Neural progenitor cell (in vitro differentiated cells): ENCODE measurements at regions not wholly inside any gene's neighbourhood (a gene's known extent, or its start where the extent isn't known, plus 50 kb on each side); places are given as distances from the start of the nearest gene placed in this dataset.

ENCODE experiments used
- DNase-seq: peaks from one replicate; pipeline ENCODE4 v3.0.0-alpha.2; 2016; ENCODE audit warnings: low spot score
- H2AFZ ChIP-seq: fragments of 200-600 bp; sonication (generic); replicated peaks from 2 replicates; pipeline ENCODE4 v1.6.1; 2016; ENCODE audit warnings: antibody characterized with exemption
- H3F3A ChIP-seq: fragments of 200-600 bp; sonication (generic); 2 replicates; pipeline ENCODE4 v1.6.1; 2016; ENCODE audit warnings: antibody characterized with exemption, low read depth
- H3K27ac ChIP-seq: fragments of 200-600 bp; sonication (generic); 2 replicates; pipeline ENCODE4 v1.5.1; 2016; ENCODE audit warnings: mild to moderate bottlenecking
- H3K27me3 ChIP-seq: fragments of 200-600 bp; sonication (generic); 2 replicates; pipeline ENCODE4 v1.6.1; 2016; ENCODE audit warnings: mild to moderate bottlenecking, moderate library complexity
- H3K36me3 ChIP-seq: fragments of 200-600 bp; sonication (generic); 2 replicates; pipeline ENCODE4 v1.5.1; 2016
- H3K4me1 ChIP-seq: fragments of 200-600 bp; sonication (generic); 2 replicates; pipeline ENCODE4 v1.6.1; 2016; ENCODE audit warnings: mixed run types
- H3K4me2 ChIP-seq: fragments of 200-600 bp; sonication (generic); 2 replicates; pipeline ENCODE4 v1.6.1; 2016
- H3K4me3 ChIP-seq: fragments of 200-600 bp; sonication (generic); 2 replicates; pipeline ENCODE4 v1.5.1; 2016
- H3K79me2 ChIP-seq: fragments of 200-600 bp; sonication (generic); 2 replicates; pipeline ENCODE4 v1.6.1; 2016; ENCODE audit warnings: low read depth
- H3K9ac ChIP-seq: fragments of 200-600 bp; sonication (generic); 2 replicates; pipeline ENCODE4 v1.6.1; 2016
- H3K9me3 ChIP-seq: fragments of 200-600 bp; sonication (generic); 2 replicates; pipeline ENCODE4 v1.5.1; 2016; ENCODE audit warnings: low read depth
- H4K20me1 ChIP-seq: fragments of 200-600 bp; sonication (generic); 2 replicates; pipeline ENCODE4 v1.6.1; 2016; ENCODE audit warnings: low read depth
- H3K27ac Mint-ChIP-seq: 3 replicates; pipeline ENCODE4 v1.8.0; 2021; ENCODE audit warnings: mixed read lengths
- H3K27me3 Mint-ChIP-seq: 2 replicates; pipeline ENCODE4 v1.8.0; 2022; ENCODE audit warnings: low read depth, mild to moderate bottlenecking, inconsistent platforms, moderate library complexity, mixed read lengths; ENCODE audit not compliant: insufficient read depth
- H3K36me3 Mint-ChIP-seq: 3 replicates; pipeline ENCODE4 v1.8.0; 2021; ENCODE audit warnings: mixed read lengths
- H3K4me1 Mint-ChIP-seq: 3 replicates; pipeline ENCODE4 v1.8.0; 2021; ENCODE audit warnings: mixed read lengths
- H3K4me3 Mint-ChIP-seq: 3 replicates; pipeline ENCODE4 v1.8.0; 2021; ENCODE audit warnings: mild to moderate bottlenecking, moderate library complexity, mixed read lengths
- H3K9me3 Mint-ChIP-seq: 3 replicates; pipeline ENCODE4 v1.8.0; 2020; ENCODE audit warnings: mixed read lengths
- CTCF ChIP-seq: fragments of 200-600 bp; sonication (generic); IDR thresholded peaks from 2 replicates; pipeline ENCODE4 v1.5.1; 2017; ENCODE audit warnings: antibody characterized with exemption, mild to moderate bottlenecking
- EZH2 ChIP-seq: fragments of 200-600 bp; sonication (generic); IDR thresholded peaks from 2 replicates; pipeline ENCODE4 v1.6.1; 2017; ENCODE audit warnings: antibody characterized with exemption, mild to moderate bottlenecking, moderate library complexity
- EZH2phosphoT487 ChIP-seq: fragments of 200-600 bp; sonication (generic); IDR thresholded peaks from 2 replicates; pipeline ENCODE4 v1.6.1; 2017; ENCODE audit warnings: antibody characterized with exemption

GRCh38 chr1:81695741-81696140, 105.0 kb upstream of the ADGRL2 start:
- DNase-seq, result no peak
- no peak for TF ChIP-seq EZH2phosphoT487
- TF ChIP-seq EZH2, result no peak
- no peak for TF ChIP-seq CTCF
- Histone ChIP-seq H3K27ac (no peak overlapping the region), H3K4me2 (no peak overlapping the region), H3K9ac (no peak overlapping the region), H2AFZ (no peak overlapping the region), H3K27me3 (no peaks in the 10 kb centered on the region), H3F3A (no peaks in the 10 kb centered on the region), H3K4me1 (peaks cover 14% of the 10 kb centered on the region), H4K20me1 (no peaks in the 10 kb centered on the region), H3K4me3 (no peak overlapping the region), H3K9me3 (no peaks in the 10 kb centered on the region), H3K79me2 (no peaks in the 10 kb centered on the region), H3K36me3 (no peaks in the 10 kb centered on the region)
- H3K36me3 Mint-ChIP-seq, result peaks cover 2% of the 10 kb centered on the region
- no peak overlapping the region for H3K27ac Mint-ChIP-seq
- H3K27me3 Mint-ChIP-seq, result no peaks in the 10 kb centered on the region
- H3K4me1 Mint-ChIP-seq, result peaks cover 6% of the 10 kb centered on the region
- H3K4me3 Mint-ChIP-seq, result no peak overlapping the region
- H3K9me3 Mint-ChIP-seq, result no peaks in the 10 kb centered on the region

GRCh38 chr1:81693316-81693715, 107.4 kb upstream of the ADGRL2 start:
- Histone ChIP-seq H2AFZ (no peak overlapping the region), H3F3A (no peaks in the 10 kb centered on the region), H3K4me1 (no peaks in the 10 kb centered on the region), H3K9me3 (no peaks in the 10 kb centered on the region), H3K27me3 (no peaks in the 10 kb centered on the region), H3K36me3 (no peaks in the 10 kb centered on the region), H3K4me3 (no peak overlapping the region), H3K27ac (no peak overlapping the region), H3K79me2 (no peaks in the 10 kb centered on the region), H3K4me2 (no peak overlapping the region), H4K20me1 (no peaks in the 10 kb centered on the region), H3K9ac (no peak overlapping the region)
- Mint-ChIP-seq H3K27ac (no peak overlapping the region), H3K9me3 (peaks cover 6% of the 10 kb centered on the region), H3K27me3 (peaks cover 3% of the 10 kb centered on the region), H3K4me1 (peaks cover 16% of the 10 kb centered on the region), H3K36me3 (peaks cover 4% of the 10 kb centered on the region), H3K4me3 (no peak overlapping the region)
- TF ChIP-seq EZH2 (no peak), CTCF (no peak), EZH2phosphoT487 (no peak)
- DNase-seq, result no peak

- Histone ChIP-seq H3K9me3 (no peaks in the 10 kb centered on the region), H3K27ac (no peak overlapping the region), H3K36me3 (no peaks in the 10 kb centered on the region), H3K27me3 (no peaks in the 10 kb centered on the region), H2AFZ (peak overlapping the region; percentile 30), H3K4me1 (no peaks in the 10 kb centered on the region), H3K4me3 (no peak overlapping the region), H4K20me1 (no peaks in the 10 kb centered on the region), H3K9ac (no peak overlapping the region), H3F3A (no peaks in the 10 kb centered on the region), H3K4me2 (no peak overlapping the region), H3K79me2 (no peaks in the 10 kb centered on the region)
- Mint-ChIP-seq H3K4me3 (no peak overlapping the region), H3K36me3 (peaks cover 9% of the 10 kb centered on the region), H3K27ac (no peak overlapping the region), H3K27me3 (peaks cover 6% of the 10 kb centered on the region), H3K4me1 (peaks cover 16% of the 10 kb centered on the region), H3K9me3 (peaks cover 27% of the 10 kb centered on the region)
- no peak for DNase-seq
- TF ChIP-seq EZH2phosphoT487 (no peak), EZH2 (no peak)
Observed at GRCh38 chr1:81690676-81691453, 109.9 kb upstream of the ADGRL2 start.

- Histone ChIP-seq H3K79me2 (no peaks in the 10 kb centered on the region), H4K20me1 (no peaks in the 10 kb centered on the region), H3K4me1 (no peaks in the 10 kb centered on the region), H3F3A (no peaks in the 10 kb centered on the region), H3K9ac (no peak overlapping the region), H3K9me3 (no peaks in the 10 kb centered on the region), H3K27me3 (no peaks in the 10 kb centered on the region), H3K27ac (no peak overlapping the region), H3K36me3 (no peaks in the 10 kb centered on the region), H3K4me2 (no peak overlapping the region), H3K4me3 (no peak overlapping the region), H2AFZ (peak overlapping the region; percentile 61)
- Mint-ChIP-seq H3K27ac (peak overlapping the region; percentile 80), H3K27me3 (peaks cover 6% of the 10 kb centered on the region), H3K9me3 (peaks cover 39% of the 10 kb centered on the region), H3K4me1 (peaks cover 16% of the 10 kb centered on the region), H3K4me3 (no peak overlapping the region), H3K36me3 (peaks cover 11% of the 10 kb centered on the region)
- TF ChIP-seq EZH2phosphoT487, result no peak
- TF ChIP-seq EZH2, result no peak
- no peak for TF ChIP-seq CTCF
- no peak for DNase-seq
Observed at GRCh38 chr1:81689531-81689941, 111.2 kb upstream of the ADGRL2 start.
